G401 (cell line): ENCODE measurements at regions not wholly inside any gene's neighbourhood (a gene's known extent, or its start where the extent isn't known, plus 50 kb on each side); places are given as distances from the start of the nearest gene placed in this dataset.
"Not testable (repeated sequence)": the region's sequence is repeated elsewhere in the genome, so short reads cannot be mapped to it uniquely, and the experiment has no call there.

ENCODE experiments used
- DNase-seq: peaks from one replicate; pipeline ENCODE4 v3.0.0-alpha.2; 2015; ENCODE audit warnings: low spot score
- in situ Hi-C: cut with HindIII; loops from 2 replicates; pipeline ENCODE4 v1.10.0; 2016; ENCODE audit warnings: low sequenced_read_pairs, mixed read lengths

DNA sequence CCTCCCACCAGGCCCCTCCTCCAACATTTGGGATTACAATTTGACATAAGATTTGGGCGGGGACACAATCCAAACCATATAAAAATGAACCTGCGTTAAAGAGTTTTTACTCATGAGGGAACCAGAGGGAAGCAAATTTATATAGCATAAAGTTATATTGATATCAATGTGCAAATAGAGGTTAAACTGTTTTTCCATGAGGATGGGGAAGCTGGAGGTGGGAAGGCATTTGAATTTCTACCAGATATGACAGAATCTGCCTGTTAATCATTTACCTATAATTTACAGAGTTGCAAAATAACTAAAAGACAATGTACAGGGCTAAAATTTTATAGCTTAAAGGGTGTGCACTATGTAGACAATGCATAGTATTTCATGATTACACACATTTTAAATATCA lies 322.0 kb upstream of the FKBP1C start:
- no peak for DNase-seq
- in situ Hi-C loops = no loop called here

DNA sequence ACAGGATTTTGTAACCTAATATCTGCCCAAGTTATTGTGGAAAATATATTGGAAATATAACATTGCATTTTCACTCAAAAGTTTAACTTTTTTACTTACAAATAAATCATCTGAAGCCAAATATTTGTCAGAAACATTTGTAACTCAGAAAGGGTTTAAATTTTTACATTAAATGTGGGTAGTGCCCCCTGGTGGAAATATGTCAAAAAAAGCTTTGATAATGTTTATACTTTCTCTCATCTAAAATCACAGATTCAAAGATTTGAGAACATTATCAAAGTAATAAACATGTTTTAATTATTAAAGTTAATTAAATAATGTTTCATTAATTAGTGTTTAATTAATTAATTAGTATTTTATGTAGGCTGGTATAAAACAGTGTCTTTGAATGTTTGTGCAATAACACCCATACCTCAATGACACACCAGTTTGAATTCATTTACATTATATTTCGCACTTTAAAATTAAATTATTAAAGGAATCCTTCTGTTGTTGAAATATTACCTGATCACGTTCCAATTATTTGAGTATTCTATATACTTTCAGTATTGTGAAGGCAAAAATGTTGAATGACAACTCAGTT lies 320.1 kb upstream of the FKBP1C start:
- in situ Hi-C loops = no loop called here
- no peak for DNase-seq

DNA sequence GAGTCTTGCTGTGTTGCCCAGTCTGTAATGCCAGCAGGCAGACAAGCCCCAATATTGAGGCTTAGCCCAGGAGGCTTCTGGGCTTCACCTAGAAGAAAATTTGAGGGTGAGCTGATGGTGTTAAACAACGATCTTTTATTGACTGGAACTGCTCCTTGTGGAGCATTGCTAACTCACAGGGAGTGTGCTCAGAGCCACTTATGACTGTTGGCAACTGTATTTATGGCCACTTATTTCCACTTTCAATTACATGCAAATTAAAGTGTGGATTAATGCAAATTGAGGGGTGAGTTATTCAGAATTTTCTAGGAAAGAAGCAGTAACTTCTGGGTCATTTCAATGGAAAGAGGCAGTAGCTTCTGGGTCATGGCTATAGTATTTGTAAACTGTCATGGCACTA lies 317.2 kb upstream of the FKBP1C start:
- DNase-seq = no peak
- in situ Hi-C loops = no loop called here

- in situ Hi-C loops = no loop called here
- DNase-seq = no peak
Observed at GRCh38 chr6:62903266-62903665, 308.0 kb upstream of the FKBP1C start.

- in situ Hi-C loops = no loop called here
- no peak for DNase-seq
Observed at GRCh38 chr6:62904687-62905086, 306.6 kb upstream of the FKBP1C start.

DNA sequence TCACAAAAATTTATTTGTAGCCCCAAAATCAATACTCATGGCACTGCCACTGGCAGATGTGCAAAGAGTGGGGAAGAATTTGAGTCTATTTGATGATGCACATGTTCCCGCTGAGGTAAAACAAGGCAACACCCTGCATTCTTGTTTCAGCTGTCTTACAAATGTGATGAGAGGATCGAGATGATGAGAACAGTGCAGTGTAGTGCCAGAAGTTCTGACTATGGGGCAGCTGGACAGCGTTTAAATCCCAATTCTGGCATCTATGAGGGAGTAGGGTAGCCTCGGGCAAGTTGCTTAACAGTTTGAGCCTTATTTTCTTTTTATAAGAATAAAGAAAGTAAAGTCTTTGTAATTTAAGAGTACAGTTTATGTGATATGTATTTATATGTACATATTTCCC lies 296.7 kb upstream of the FKBP1C start:
- DNase-seq = no peak
- in situ Hi-C loops = no loop called here

- DNase-seq = no peak
- in situ Hi-C loops = no loop called here
Observed at GRCh38 chr6:62923728-62924127, 287.5 kb upstream of the FKBP1C start.

DNA sequence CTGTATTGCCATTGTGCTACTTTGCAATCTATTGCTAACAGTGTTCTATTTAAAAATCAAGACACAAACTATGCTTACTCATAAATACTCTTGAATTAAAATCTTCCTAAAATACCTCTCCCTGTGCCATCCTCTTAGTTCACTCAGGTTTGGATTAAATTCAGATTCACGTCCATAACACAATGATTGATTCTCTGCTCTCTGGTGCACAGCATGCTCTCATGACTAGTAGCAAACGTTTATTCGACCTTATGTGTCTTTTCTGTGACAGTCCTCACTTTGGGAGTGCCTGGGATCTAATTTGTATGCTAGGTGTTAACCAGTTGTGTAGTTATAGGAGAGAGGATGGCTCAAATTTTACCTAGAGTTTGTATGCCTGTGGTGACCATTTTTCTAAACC lies 270.4 kb upstream of the FKBP1C start:
- no peak for DNase-seq
- in situ Hi-C loops = no loop called here

GRCh38 chr6:62942000-62942399 lies 269.3 kb upstream of the FKBP1C start:
- DNase-seq = no peak
- in situ Hi-C loops = no loop called here

DNA sequence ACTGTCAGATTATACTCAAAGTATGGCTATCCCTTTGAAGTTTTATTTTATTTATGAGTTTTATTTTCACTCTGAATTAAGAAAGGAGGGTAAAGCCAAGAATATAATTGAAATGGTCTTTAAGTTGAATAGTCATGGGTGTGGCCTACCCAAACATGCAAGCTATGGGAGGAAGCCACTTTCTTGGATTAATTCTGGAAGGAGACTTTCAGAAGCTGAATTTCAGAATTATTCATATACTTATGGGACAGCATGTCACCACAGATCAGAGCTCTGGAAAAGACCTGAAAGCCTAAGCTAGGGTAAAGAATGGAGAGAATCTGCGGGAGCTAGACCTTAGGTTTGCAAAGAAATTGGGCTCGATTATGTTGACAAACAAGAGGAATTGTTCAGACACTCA lies 242.4 kb upstream of the FKBP1C start:
- no peak for DNase-seq
- in situ Hi-C loops = no loop called here

GRCh38 chr6:62971976-62972658 lies 239.2 kb upstream of the FKBP1C start:
- in situ Hi-C loops = no loop called here
- DNase-seq = no peak

DNA sequence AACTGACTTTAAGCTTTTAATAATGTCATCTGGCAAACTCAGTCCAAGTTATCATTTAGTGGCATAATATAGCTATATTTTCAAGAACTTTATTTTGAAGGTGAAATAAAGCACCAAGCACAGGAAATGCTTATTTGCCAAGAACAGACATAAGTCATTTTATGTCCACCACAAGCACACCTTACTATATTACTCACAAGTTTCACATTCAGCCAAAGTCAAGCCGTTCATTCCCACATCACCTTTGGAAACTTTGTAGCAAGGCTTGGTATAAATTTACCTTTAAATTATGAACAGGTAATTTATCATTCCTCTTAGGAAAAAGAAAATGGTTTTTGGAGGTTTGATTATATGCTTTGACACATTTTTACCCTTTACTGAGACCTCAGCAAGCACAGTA lies 236.8 kb upstream of the FKBP1C start:
- in situ Hi-C loops = no loop called here
- DNase-seq = no peak

DNA sequence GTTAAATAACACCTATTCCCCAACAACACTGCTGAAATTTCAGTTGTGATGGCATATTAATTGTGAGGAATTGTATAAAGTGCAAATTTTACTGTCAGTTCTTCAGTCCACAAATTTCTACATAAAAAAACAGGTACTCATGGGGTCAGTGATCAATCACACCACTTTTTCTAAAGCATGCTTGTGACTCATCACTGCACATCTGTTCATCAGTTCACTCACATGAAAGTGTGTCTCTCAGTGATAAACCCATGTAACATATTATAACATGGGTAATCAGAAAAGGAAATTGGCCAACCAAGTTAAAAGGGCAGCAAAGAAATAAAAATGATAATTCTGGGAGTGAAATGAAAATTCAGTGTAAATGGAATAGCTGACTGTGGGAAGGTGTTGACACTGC lies 234.7 kb upstream of the FKBP1C start:
- in situ Hi-C loops = no loop called here
- no peak for DNase-seq

DNA sequence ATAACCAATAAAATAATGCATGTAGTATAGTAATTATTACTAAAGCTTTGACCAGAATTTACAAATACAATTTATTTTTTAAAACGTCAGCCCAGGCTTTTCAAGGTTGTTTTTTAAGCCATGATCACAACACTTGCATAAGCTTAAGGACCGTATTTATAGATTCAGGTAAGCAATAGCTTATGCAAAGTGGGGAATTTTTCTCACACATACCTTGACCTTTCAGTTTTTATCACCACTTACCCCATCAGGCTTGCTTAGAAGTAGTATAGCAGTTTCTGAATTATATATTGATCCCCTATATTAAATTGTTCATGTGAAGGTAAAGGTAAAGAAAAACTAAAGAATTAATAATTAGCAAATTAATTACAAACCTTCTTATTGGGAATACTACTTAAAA lies 232.3 kb upstream of the FKBP1C start:
- no peak for DNase-seq
- in situ Hi-C loops = no loop called here

GRCh38 chr6:62980093-62980492 lies 231.2 kb upstream of the FKBP1C start:
- DNase-seq = no peak
- in situ Hi-C loops = no loop called here

DNA sequence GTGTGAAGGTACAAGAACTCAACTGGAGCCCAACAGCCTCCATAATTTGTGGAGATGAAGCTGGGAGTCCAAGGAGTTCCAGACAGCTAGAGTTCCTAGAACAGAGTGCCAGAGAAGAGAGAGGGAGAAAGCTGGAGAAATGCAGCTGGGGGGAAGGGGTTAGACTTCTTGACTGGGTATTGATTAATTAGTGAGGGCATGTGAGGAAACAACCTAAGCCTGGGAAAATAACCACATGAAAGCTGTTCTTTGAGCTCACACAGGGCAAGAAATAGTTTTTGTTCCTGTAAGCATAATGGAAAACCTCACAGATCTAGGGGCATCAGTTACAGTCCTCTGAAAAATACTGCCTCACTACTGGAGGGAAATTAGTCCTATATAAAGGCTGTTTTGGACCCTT lies 230.5 kb upstream of the FKBP1C start:
- DNase-seq = no peak
- in situ Hi-C loops = no loop called here

DNA sequence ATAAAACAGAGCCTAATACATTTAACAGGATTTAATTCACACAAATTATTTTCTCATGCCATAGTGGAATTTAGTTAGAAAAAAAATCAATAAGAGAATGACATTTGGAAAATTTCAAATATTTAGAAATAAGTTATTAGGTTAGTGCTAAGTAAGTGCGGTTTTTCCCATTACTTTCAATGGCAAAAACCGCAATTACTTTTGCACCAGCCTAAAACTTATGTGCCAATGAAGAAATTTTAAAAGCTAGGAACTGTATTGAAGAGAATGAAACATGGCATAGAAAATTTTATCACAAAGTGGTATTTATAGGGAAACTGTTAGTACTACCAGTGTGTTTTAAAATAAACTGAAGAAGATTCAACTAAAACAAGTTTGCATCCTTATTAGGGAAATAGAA lies 228.3 kb upstream of the FKBP1C start:
- in situ Hi-C loops = no loop called here
- DNase-seq = no peak

GRCh38 chr6:62991696-62992095 lies 219.6 kb upstream of the FKBP1C start:
- DNase-seq = not testable (repeated sequence)

GRCh38 chr6:62993951-62994350 lies 217.3 kb upstream of the FKBP1C start:
- no peak for DNase-seq
- in situ Hi-C loops = no loop called here

More at GRCh38 chr6:62991696-62992095, 219.6 kb upstream of the FKBP1C start:
- in situ Hi-C loops = not testable (repeated sequence)

DNA sequence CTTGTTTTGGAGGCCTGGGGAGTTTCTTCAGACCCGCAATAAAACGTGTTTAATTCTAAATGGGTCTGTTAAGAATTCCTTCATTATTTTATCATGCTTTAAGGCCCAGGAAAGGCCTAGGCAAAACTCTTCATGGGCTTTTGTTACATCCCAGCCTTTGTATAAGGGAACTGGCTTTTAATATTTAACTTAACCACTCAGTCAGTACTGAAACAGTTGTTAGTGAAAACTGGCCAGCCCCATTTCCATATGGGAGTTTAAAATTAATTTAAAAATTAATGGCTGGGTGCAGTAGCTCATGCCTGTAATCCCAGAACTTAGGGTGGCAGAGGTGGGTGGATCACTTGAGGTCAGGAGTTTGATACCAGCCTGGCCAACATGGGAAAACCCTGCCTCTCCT lies 213.2 kb upstream of the FKBP1C start:
- in situ Hi-C loops = no loop called here

DNA sequence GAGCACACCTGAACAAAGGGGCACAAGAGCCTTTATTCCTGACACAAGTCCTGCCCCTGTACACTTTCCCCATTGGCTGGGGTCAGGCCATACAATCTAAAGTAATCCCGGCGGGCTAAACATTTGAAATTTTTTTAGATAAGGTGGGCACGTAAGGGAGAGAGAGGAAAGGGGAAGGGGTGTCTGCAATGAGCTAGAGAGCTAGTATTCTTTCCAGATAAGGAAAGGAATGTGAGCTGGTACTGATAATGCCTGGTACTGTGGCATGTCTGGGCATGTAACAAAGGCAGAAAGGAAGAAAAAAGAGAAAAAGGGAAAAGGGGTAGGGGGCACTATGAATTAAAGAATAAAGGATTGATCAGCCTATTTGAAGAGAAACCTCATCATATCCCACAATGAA lies 212.0 kb upstream of the FKBP1C start:
- DNase-seq, in situ Hi-C loops: not testable (repeated sequence)

More for the DNA sequence above, 213.2 kb upstream of the FKBP1C start:
- DNase-seq = no peak
